Loucy (cell line): ENCODE measurements at regions not wholly inside any gene's neighbourhood (a gene's known extent, or its start where the extent isn't known, plus 50 kb on each side); places are given as distances from the start of the nearest gene placed in this dataset.

Experiments used
- EZH2phosphoT487 ChIP-seq: fragments of 200-600 bp; IDR thresholded peaks from 2 replicates; pipeline ENCODE4 v1.6.1; 2018; ENCODE audit warnings: antibody characterized with exemption, mild to moderate bottlenecking, moderate library complexity, borderline replicate concordance
- TF ChIP-seq, protein P1 (sequence below): fragments of 200-600 bp; sonication (generic); conservative IDR thresholded peaks from 2 replicates; pipeline ENCODE4 v1.5.1; 2014; ENCODE audit warnings: mild to moderate bottlenecking, antibody characterized with exemption, low read length

DNA sequence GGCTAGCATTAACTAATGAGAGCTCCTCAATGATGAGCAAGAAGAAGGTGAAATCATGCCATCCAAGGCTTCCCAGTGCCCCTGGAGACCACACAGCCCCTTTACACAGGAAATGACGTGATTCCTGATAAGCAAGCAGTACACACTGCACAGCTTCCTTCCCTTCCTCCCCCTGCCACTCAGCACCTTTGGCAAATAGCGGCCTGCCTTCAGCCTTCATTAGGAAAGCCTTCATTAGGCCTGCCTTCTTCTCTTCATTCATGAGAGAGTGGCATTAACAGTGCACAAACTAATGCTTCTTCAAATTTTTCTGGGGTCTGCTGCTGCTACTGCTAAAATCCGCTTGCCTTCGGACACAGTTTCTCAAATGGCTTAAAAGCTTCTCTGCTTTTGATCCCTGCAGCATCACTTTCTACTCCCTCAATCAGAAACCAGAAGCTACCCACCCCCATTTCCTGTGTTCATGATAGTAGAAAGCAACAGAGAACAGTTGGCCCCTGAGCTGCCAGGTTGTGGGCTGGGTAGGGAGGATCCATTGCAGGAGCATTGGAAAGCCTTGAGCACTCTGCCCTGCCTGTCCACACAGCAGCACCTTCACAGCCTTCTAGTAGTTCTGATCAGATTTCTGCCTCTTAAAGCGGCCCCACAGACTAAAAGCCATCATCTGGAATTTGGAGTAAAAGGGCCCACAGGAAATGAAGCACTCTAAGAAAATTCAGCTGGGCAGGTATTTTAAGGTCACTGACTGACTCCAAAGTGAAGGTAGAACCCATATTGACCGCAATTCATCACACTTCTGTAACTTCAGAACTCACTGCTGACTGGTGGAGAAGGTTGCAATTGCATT, 103.8 kb upstream of the ETV6 start:
- TF ChIP-seq, protein P1, sequence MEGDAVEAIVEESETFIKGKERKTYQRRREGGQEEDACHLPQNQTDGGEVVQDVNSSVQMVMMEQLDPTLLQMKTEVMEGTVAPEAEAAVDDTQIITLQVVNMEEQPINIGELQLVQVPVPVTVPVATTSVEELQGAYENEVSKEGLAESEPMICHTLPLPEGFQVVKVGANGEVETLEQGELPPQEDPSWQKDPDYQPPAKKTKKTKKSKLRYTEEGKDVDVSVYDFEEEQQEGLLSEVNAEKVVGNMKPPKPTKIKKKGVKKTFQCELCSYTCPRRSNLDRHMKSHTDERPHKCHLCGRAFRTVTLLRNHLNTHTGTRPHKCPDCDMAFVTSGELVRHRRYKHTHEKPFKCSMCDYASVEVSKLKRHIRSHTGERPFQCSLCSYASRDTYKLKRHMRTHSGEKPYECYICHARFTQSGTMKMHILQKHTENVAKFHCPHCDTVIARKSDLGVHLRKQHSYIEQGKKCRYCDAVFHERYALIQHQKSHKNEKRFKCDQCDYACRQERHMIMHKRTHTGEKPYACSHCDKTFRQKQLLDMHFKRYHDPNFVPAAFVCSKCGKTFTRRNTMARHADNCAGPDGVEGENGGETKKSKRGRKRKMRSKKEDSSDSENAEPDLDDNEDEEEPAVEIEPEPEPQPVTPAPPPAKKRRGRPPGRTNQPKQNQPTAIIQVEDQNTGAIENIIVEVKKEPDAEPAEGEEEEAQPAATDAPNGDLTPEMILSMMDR = no peak
- no peak for TF ChIP-seq EZH2phosphoT487
